ENCODE measurements at regions not wholly inside any gene's neighbourhood (a gene's known extent, or its start where the extent isn't known, plus 50 kb on each side); places are given as distances from the start of the nearest gene placed in this dataset.

- Histone ChIP-seq H3K27ac (no peak overlapping the region), H3K36me3 (no peaks in the 10 kb centered on the region), H3K4me3 (no peak overlapping the region), H3K27me3 (no peaks in the 10 kb centered on the region), H3K9me3 (peaks cover 0 to 5% of the 10 kb centered on the region in 2 donors), H3K4me1 (no peaks in the 10 kb centered on the region)
- intact Hi-C loops (cut with DNase I; ENCODE audit: low total_unique reads) = no loop called here
- DNase-seq (ENCODE audit: low spot score in 2 of 2) = no peak
- TF ChIP-seq POLR2AphosphoS5 (IDR thresholded peaks at IDR 0.05) (no peak), POLR2A (IDR thresholded peaks at IDR 0.05) (no peak), CTCF (IDR thresholded peaks at IDR 0.05) (no peak)
These were observed 128.8 kb upstream of the SMIM30 start for GRCh38 chr7:113247198-113247597.

GRCh38 chr7:113246738-113247137 is 128.4 kb upstream of the SMIM30 start:
- intact Hi-C loops (cut with DNase I; ENCODE audit: low total_unique reads) = no loop called here
- Histone ChIP-seq H3K9me3 (peaks cover 0 to 5% of the 10 kb centered on the region in 2 donors), H3K27ac (no peak overlapping the region), H3K27me3 (no peaks in the 10 kb centered on the region), H3K36me3 (no peaks in the 10 kb centered on the region), H3K4me3 (no peak overlapping the region), H3K4me1 (no peaks in the 10 kb centered on the region)
- no peak for DNase-seq (ENCODE audit: low spot score in 2 of 2)
- no peak for TF ChIP-seq POLR2AphosphoS5 (IDR thresholded peaks at IDR 0.05)
- no peak for TF ChIP-seq POLR2A (IDR thresholded peaks at IDR 0.05)
- TF ChIP-seq CTCF (IDR thresholded peaks at IDR 0.05) = no peak

- no peak for TF ChIP-seq CTCF (IDR thresholded peaks at IDR 0.05)
- no peak for TF ChIP-seq POLR2AphosphoS5 (IDR thresholded peaks at IDR 0.05)
- no peak for TF ChIP-seq POLR2A (IDR thresholded peaks at IDR 0.05)
- Histone ChIP-seq H3K27ac (no peak overlapping the region), H3K27me3 (no peaks in the 10 kb centered on the region), H3K4me3 (no peak overlapping the region), H3K36me3 (no peaks in the 10 kb centered on the region), H3K9me3 (no peaks in the 10 kb centered on the region), H3K4me1 (no peaks in the 10 kb centered on the region)
- intact Hi-C loops (cut with DNase I; ENCODE audit: low total_unique reads) = no loop called here
- no peak for DNase-seq (ENCODE audit: low spot score in 2 of 2)
These were observed 114.5 kb upstream of the SMIM30 start for GRCh38 chr7:113232885-113233284.

GRCh38 chr7:113230691-113231090 is 112.3 kb upstream of the SMIM30 start:
- no peak overlapping the region for H3K4me3 ChIP-seq
- no peaks in the 10 kb centered on the region for H3K4me1 ChIP-seq
- H3K9me3 ChIP-seq = peaks cover 0 to 7% of the 10 kb centered on the region in 2 donors
- H3K27me3 ChIP-seq = no peaks in the 10 kb centered on the region
- intact Hi-C loops (cut with DNase I; ENCODE audit: low total_unique reads) = no loop called here
- TF ChIP-seq POLR2A (IDR thresholded peaks at IDR 0.05) = no peak
- TF ChIP-seq POLR2AphosphoS5 (IDR thresholded peaks at IDR 0.05) = no peak
- no peak for DNase-seq (ENCODE audit: low spot score in 2 of 2)
- H3K27ac ChIP-seq = no peak overlapping the region
- no peaks in the 10 kb centered on the region for H3K36me3 ChIP-seq

DNA sequence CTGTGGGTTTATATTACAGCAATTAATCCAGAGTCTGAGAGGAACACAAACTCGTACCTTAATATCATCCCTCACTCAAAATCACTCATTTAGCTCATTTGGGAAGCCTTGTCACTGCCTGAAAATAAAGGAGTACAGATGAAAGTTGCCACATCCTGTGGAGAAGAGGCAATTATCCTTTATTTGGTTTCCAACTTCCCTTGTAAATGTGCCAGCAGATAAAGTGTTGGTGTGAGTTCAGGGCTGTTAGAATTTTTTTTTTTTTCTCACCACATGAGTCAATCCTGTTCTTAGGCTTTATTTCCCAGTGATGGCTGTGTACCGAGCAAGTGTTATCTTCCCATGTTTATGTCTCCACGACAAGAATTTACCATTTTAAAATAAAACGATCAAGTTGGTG is 99.0 kb upstream of the SMIM30 start:
- DNase-seq (ENCODE audit: low spot score in 2 of 2) = no peak
- Histone ChIP-seq H3K27ac (no peak overlapping the region), H3K36me3 (no peaks in the 10 kb centered on the region), H3K27me3 (no peaks in the 10 kb centered on the region), H3K4me3 (no peak overlapping the region), H3K9me3 (no peaks in the 10 kb centered on the region), H3K4me1 (no peaks in the 10 kb centered on the region)
- TF ChIP-seq CTCF (IDR thresholded peaks at IDR 0.05) (no peak), POLR2A (IDR thresholded peaks at IDR 0.05) (no peak), POLR2AphosphoS5 (IDR thresholded peaks at IDR 0.05) (no peak)
- intact Hi-C loops (cut with DNase I; ENCODE audit: low total_unique reads) = no loop called here

GRCh38 chr7:113216038-113216437 is 97.7 kb upstream of the SMIM30 start:
- DNase-seq (ENCODE audit: low spot score in 2 of 2) = no peak
- intact Hi-C loops (cut with DNase I; ENCODE audit: low total_unique reads) = no loop called here
- Histone ChIP-seq H3K27me3 (no peaks in the 10 kb centered on the region), H3K9me3 (no peaks in the 10 kb centered on the region), H3K36me3 (no peaks in the 10 kb centered on the region), H3K4me1 (no peaks in the 10 kb centered on the region), H3K4me3 (no peak overlapping the region), H3K27ac (no peak overlapping the region)
- TF ChIP-seq CTCF (IDR thresholded peaks at IDR 0.05) (no peak), POLR2AphosphoS5 (IDR thresholded peaks at IDR 0.05) (no peak), POLR2A (IDR thresholded peaks at IDR 0.05) (no peak)

All from breast epithelium (tissue), 4 donors.